ENCODE measurements at regions not wholly inside any gene's neighbourhood (a gene's known extent, or its start where the extent isn't known, plus 50 kb on each side); places are given as distances from the start of the nearest gene placed in this dataset.

- no peaks in the 10 kb centered on the region for H3K4me1 ChIP-seq (ENCODE audit: insufficient read depth, low read length)
- 32% methylated on average over 1 of the region's 2 CpGs for WGBS (ENCODE audit: low lambda C conversion rate)
- TF ChIP-seq BCL3 (CRISPR knock-in tag; IDR thresholded peaks at IDR 0.05) (no peak), ZNF770 (CRISPR knock-in tag; IDR thresholded peaks at IDR 0.05) (no peak), ZNF34 (CRISPR knock-in tag; IDR thresholded peaks at IDR 0.05; ENCODE audit: borderline replicate concordance) (no peak), RERE (CRISPR knock-in tag; IDR thresholded peaks at IDR 0.05; ENCODE audit: low read depth) (no peak), CENPT (CRISPR knock-in tag; IDR thresholded peaks at IDR 0.05; ENCODE audit: low read depth) (no peak), ZNF83 (CRISPR knock-in tag; IDR thresholded peaks at IDR 0.05; ENCODE audit: borderline replicate concordance) (no peak), ZNF660 (CRISPR knock-in tag; IDR thresholded peaks at IDR 0.05; ENCODE audit: borderline replicate concordance, low read depth) (no peak), RFXAP (CRISPR knock-in tag; IDR thresholded peaks at IDR 0.05; ENCODE audit: borderline replicate concordance) (no peak), ZNF512 (CRISPR knock-in tag; IDR thresholded peaks at IDR 0.05) (no peak), GRHL1 (CRISPR knock-in tag; conservative IDR thresholded peaks at IDR 0.05) (no peak), ZNF569 (CRISPR knock-in tag; IDR thresholded peaks at IDR 0.05; ENCODE audit: borderline replicate concordance) (no peak), ZNF703 (CRISPR knock-in tag; IDR thresholded peaks at IDR 0.05; ENCODE audit: borderline replicate concordance) (no peak)
These were observed 569.9 kb downstream of the BUD13 start for GRCh38 chr11:116202922-116203321.

More at GRCh38 chr11:116202922-116203321, 569.9 kb downstream of the BUD13 start:
- Histone ChIP-seq H3K79me2 (ENCODE audit: insufficient read depth, low read length) (no peaks in the 10 kb centered on the region), H3K27me3 (ENCODE audit: control insufficient read depth in 1 of 2, insufficient read depth in 2 of 2, low read length in 2 of 2) (no peaks in the 10 kb centered on the region), H3K27ac (ENCODE audit: extremely low read length, insufficient read depth, low read length) (no peak overlapping the region), H3K4me3 (replicated peaks in 1 of 3; ENCODE audit: insufficient read depth in 1 of 3, low read depth in 2 of 3, low read length in 3 of 3) (no peak overlapping the region), H3K36me3 (replicated peaks in 1 of 2; ENCODE audit: control insufficient read depth in 1 of 2, insufficient read depth in 2 of 2, low read length in 2 of 2) (no peaks in the 10 kb centered on the region), H3K9ac (ENCODE audit: insufficient read depth, low read depth, low read length) (no peak overlapping the region), H4K20me1 (ENCODE audit: insufficient read depth, low read length) (no peaks in the 10 kb centered on the region), H3K4me2 (ENCODE audit: low read depth, low read length) (no peak overlapping the region), H2AFZ (ENCODE audit: low read length) (no peak overlapping the region), H3K9me3 (ENCODE audit: low read length) (no peaks in the 10 kb centered on the region)
- CTCF ChIA-PET (ENCODE audit: low intra/inter-chr PET ratio, low total read pairs): no interaction called here
- ATAC-seq (no peak), DNase-seq (ENCODE audit: low spot score) (no peak), FAIRE-seq (no peak)
- BruUV-seq (replicated peaks): no TSS peak
- in situ Hi-C loops (cut with HindIII; ENCODE audit: extremely low pct_ligation_motif_present, low pct_unique_long_range_greater_than_20kb): no loop called here
- intact Hi-C loops (cut with micrococcal nuclease; ENCODE audit: unreplicated experiment): no loop called here
- POLR2A ChIA-PET: no interaction called here

Measured in HepG2 (cell line).